Adrenal gland (tissue), 9 donors: ENCODE measurements at regions not wholly inside any gene's neighbourhood (a gene's known extent, or its start where the extent isn't known, plus 50 kb on each side); places are given as distances from the start of the nearest gene placed in this dataset.

Experiments used
- DNase-seq, 7 donors: peaks; one replicate each; pipeline ENCODE4 v3.0.0-alpha.2; 2019 to 2020
- H3K27ac ChIP-seq, 5 donors: fragments of 200-600 bp; sonication (generic) in 4 of 5; 1 replicate in 3 of 5; 2 replicates in 2 of 5; pipeline versions ENCODE4 v1.5.1 to v1.8.0; 2016 to 2020; ENCODE audit warnings: mild to moderate bottlenecking in 1 of 5
- H3K27me3 ChIP-seq: fragments of 200-600 bp; 2 replicates; pipeline ENCODE4 v1.8.0; 2021
- H3K36me3 ChIP-seq, 2 donors: fragments of 200-600 bp; replicated peaks in 1 of 2; 1 replicate in 1 of 2; 2 replicates in 1 of 2; pipeline versions ENCODE4 v1.5.1 to v1.8.0; 2018 to 2022
- H3K4me1 ChIP-seq, 2 donors: fragments of 200-600 bp; replicated peaks in 1 of 2; 1 replicate in 1 of 2; 2 replicates in 1 of 2; pipeline versions ENCODE4 v1.5.1 to v1.8.0; 2018 to 2021
- H3K4me3 ChIP-seq, 4 donors: fragments of 200-600 bp; sonication (generic) in 3 of 4; one replicate each; pipeline ENCODE4 v1.5.1; 2016 to 2018
- H3K9me3 ChIP-seq, 3 donors: fragments of 200-600 bp; sonication (generic) in 1 of 3; replicated peaks in 1 of 3; 1 replicate in 2 of 3; 2 replicates in 1 of 3; pipeline versions ENCODE4 v1.5.1 to v1.8.0; 2016 to 2021
- POLR2A ChIP-seq, 2 donors: fragments of 450-650 bp; IDR thresholded peaks; one replicate each; pipeline ENCODE4 v1.6.1; 2017; ENCODE audit warnings: antibody characterized with exemption in 2 of 2, mild to moderate bottlenecking in 2 of 2, moderate library complexity in 1 of 2
- WGBS, 4 donors: extraction: QIAGEN DNeasy Blood & Tissue Kit in 2 of 4; methylation state at CpG; one replicate each; pipeline versions ENCODE4 v1.1.5 to v1.1.7; 2013 to 2017; 5-methylcytosine and 5-hydroxymethylcytosine counted together
- intact Hi-C, 2 donors: fragments of 100-400 bp; cut with DNase I; formaldehyde crosslinking; loops; one replicate each; pipeline versions ENCODE4 v1.14.1 to v1.15.0; 2022 to 2023
- TF ChIP-seq, protein P1 (sequence below), 6 experiments: fragments of 450-650 bp in 4 of 6; fragments of 200-600 bp in 2 of 6; sonication (generic) in 1 of 6; IDR thresholded peaks; 1 replicate in 5 of 6; 2 replicates in 1 of 6; pipeline versions ENCODE4 v1.5.1 to v1.8.0; 2016 to 2021; ENCODE audit warnings: antibody characterized with exemption in 6 of 6, mild to moderate bottlenecking in 2 of 6, moderate library complexity in 1 of 6
- donor health status: healthy with polysubstance abuse.
- donor health status: Bipolar disorder and iron deficiency.
- donor health status: DM: yes; HTN: yes; CAD: no.
- donor health status: DM: no; HTN: no; CAD: no.
- donor health status: DM: no; HTN: no; CAD: no.

DNA sequence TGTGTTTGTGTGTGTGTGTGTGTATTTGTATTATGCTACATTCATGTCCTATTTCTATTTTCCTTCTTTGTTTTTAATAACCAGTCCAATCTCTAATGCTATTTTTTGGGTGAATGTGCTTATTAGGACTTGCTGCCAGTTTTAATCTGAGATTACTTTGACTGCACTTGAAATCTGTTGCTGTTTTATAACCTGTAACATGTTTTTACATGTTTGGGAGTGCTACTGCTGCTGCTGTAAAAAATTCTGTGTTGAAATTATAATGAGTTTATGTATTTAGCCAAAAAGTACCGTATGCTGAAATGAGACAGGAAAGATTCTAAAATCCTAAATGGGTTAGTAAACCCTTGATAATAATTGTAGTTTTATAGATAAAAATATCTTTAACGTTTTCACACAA, 104.7 kb upstream of the SSBP2 start:
- no peak overlapping the region for H3K27ac ChIP-seq
- no peak for TF ChIP-seq POLR2A (IDR thresholded peaks at IDR 0.05)
- TF ChIP-seq, protein P1, sequence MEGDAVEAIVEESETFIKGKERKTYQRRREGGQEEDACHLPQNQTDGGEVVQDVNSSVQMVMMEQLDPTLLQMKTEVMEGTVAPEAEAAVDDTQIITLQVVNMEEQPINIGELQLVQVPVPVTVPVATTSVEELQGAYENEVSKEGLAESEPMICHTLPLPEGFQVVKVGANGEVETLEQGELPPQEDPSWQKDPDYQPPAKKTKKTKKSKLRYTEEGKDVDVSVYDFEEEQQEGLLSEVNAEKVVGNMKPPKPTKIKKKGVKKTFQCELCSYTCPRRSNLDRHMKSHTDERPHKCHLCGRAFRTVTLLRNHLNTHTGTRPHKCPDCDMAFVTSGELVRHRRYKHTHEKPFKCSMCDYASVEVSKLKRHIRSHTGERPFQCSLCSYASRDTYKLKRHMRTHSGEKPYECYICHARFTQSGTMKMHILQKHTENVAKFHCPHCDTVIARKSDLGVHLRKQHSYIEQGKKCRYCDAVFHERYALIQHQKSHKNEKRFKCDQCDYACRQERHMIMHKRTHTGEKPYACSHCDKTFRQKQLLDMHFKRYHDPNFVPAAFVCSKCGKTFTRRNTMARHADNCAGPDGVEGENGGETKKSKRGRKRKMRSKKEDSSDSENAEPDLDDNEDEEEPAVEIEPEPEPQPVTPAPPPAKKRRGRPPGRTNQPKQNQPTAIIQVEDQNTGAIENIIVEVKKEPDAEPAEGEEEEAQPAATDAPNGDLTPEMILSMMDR (IDR thresholded peaks at IDR 0.05), result no peak
- no peaks in the 10 kb centered on the region for H3K27me3 ChIP-seq
- no peaks in the 10 kb centered on the region for H3K9me3 ChIP-seq
- peaks cover 13 to 33% of the 10 kb centered on the region in 2 donors for H3K4me1 ChIP-seq
- no peaks in the 10 kb centered on the region for H3K36me3 ChIP-seq
- intact Hi-C loops, result loop anchor here (10.0 kb wide), 4 partner anchors 119 to 431 kb away; partner anchors contain the start of gene ATG10 (in 1 of the 2)
- no peak overlapping the region for H3K4me3 ChIP-seq
- DNase-seq, result no peak
- 64 to 72% (median 66%) methylated on average over 2 of the region's 2 CpGs for WGBS, 4 donors

DNA sequence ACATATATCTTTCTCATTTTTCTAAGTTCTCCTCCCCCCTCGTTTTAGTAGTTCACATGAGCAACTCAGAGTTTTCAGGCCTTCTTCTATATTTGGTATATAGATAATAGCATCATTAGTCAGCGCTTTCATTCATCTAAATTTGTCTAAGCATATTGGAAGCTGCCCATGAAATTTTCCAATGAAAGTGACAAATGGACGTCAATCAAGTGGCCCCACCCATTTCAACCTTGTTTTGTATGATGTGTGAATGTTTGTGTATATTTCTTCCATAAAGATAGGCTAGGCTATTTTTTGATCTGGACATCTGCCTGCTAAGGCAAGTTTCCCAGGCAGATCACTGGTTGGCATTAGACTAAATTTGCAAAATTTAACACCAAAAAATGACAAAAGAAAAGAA, 104.0 kb upstream of the SSBP2 start:
- no peak for DNase-seq
- no peak overlapping the region for H3K4me3 ChIP-seq
- no peaks in the 10 kb centered on the region for H3K27me3 ChIP-seq
- 63 to 71% (median 67%) methylated on average over 3 of the region's 3 CpGs for WGBS, 4 donors
- intact Hi-C loops, result loop anchor here (5.0 to 10.0 kb wide), 6 partner anchors 68 to 430 kb away; partner anchors contain the start of genes SSBP2 (in 2 of the 2) and ATG10 (in 1 of the 2)
- no peaks in the 10 kb centered on the region for H3K9me3 ChIP-seq
- H3K36me3 ChIP-seq, result no peaks in the 10 kb centered on the region
- H3K4me1 ChIP-seq, result peaks cover 14 to 39% of the 10 kb centered on the region in 2 donors
- TF ChIP-seq, protein P1 (IDR thresholded peaks at IDR 0.05), result no peak
- no peak for TF ChIP-seq POLR2A (IDR thresholded peaks at IDR 0.05)
- no peak overlapping the region for H3K27ac ChIP-seq

DNA sequence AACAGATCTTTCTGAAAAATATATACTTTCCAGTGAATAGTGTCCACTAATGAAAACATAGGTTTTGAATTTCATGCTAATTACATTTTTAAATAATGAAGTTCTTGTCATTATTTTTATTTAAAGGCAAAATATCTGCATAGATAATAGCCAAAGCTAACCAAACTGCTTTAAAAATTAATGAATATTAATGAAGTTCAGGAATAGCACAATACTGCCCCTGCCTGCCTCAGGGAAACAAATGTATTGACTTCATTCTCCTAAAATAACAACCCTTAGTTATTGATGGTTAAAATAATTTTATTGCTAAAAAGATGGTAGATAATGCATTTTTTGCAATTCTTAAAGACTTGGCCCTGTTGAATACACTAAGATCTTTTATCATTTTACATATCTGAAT, 103.6 kb upstream of the SSBP2 start:
- Histone ChIP-seq H3K36me3 (no peaks in the 10 kb centered on the region), H3K4me1 (peaks cover 14 to 39% of the 10 kb centered on the region in 2 donors), H3K9me3 (no peaks in the 10 kb centered on the region), H3K27ac (no peak overlapping the region), H3K4me3 (no peak overlapping the region), H3K27me3 (no peaks in the 10 kb centered on the region)
- no peak for TF ChIP-seq POLR2A (IDR thresholded peaks at IDR 0.05)
- TF ChIP-seq, protein P1 (IDR thresholded peaks at IDR 0.05), result peak in 1 of 6 experiments; percentile 25
- DNase-seq, result no peak
- intact Hi-C loops, result loop anchor here (5.0 to 10.0 kb wide), 6 partner anchors 67 to 430 kb away; partner anchors contain the start of genes SSBP2 (in 2 of the 2) and ATG10 (in 1 of the 2)

DNA sequence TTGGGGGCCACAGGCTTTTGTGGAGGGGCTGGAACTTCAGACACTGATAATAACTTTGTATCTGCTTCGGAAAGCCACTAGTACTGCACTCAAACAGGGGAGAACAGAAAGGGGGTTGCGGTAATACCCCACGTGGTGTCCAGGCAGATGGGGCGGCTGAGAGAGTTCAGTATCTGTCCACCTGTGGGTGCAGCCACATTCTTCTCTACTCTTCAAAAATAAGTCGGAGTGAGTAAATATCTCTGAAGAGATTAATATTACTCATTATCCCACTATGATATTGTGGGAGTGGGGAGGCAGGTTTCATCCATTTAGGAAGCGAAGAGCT, 102.1 kb upstream of the SSBP2 start:
- peaks cover 14 to 38% of the 10 kb centered on the region in 2 donors for H3K4me1 ChIP-seq
- WGBS, 4 donors, result 82 to 86% (median 84%) methylated on average over 6 of the region's 6 CpGs

More for the DNA sequence above, 102.1 kb upstream of the SSBP2 start:
- Histone ChIP-seq H3K27me3 (no peaks in the 10 kb centered on the region), H3K4me3 (peak overlapping the region in 1 of 4 donors; percentile 73), H3K9me3 (no peaks in the 10 kb centered on the region), H3K27ac (peak overlapping the region in 1 of 5 donors; percentile 90), H3K36me3 (no peaks in the 10 kb centered on the region)
- intact Hi-C loops, result loop anchor here (5.0 to 10.0 kb wide), 6 partner anchors 66 to 428 kb away; partner anchors contain the start of genes SSBP2 (in 2 of the 2) and ATG10 (in 1 of the 2)
- TF ChIP-seq, protein P1 (IDR thresholded peaks at IDR 0.05), result no peak
- no peak for TF ChIP-seq POLR2A (IDR thresholded peaks at IDR 0.05)
- no peak for DNase-seq
